LHCN-M2 (cell line): ENCODE measurements at regions not wholly inside any gene's neighbourhood (a gene's known extent, or its start where the extent isn't known, plus 50 kb on each side); places are given as distances from the start of the nearest gene placed in this dataset.

Experiments
- DNase-seq: peaks from one replicate; pipeline ENCODE4 v3.0.0-alpha.2; 2012; ENCODE audit warnings: low read depth

- no peak for DNase-seq
These were observed 323.2 kb upstream of the NOCT start for GRCh38 chr4:138692411-138692810.

- no peak for DNase-seq
These were observed 326.0 kb upstream of the NOCT start for GRCh38 chr4:138689593-138689992.

- no peak for DNase-seq
These were observed 326.4 kb upstream of the NOCT start for GRCh38 chr4:138689187-138689586.

- no peak for DNase-seq
These were observed 327.0 kb upstream of the NOCT start for GRCh38 chr4:138688408-138689085.

- no peak for DNase-seq
These were observed 329.3 kb upstream of the NOCT start for GRCh38 chr4:138686106-138686835.

GRCh38 chr4:138685316-138685715 is 330.3 kb upstream of the NOCT start:
- no peak for DNase-seq

GRCh38 chr4:138680989-138681604 is 334.5 kb upstream of the NOCT start:
- peak; percentile 68 for DNase-seq

GRCh38 chr4:138680256-138680655 is 335.3 kb upstream of the NOCT start:
- DNase-seq = peak; percentile 10

GRCh38 chr4:138678985-138679746 is 336.4 kb upstream of the NOCT start:
- no peak for DNase-seq

- no peak for DNase-seq
These were observed 337.8 kb upstream of the NOCT start for GRCh38 chr4:138677748-138678147.

GRCh38 chr4:138677212-138677611 is 338.4 kb upstream of the NOCT start:
- DNase-seq = no peak

GRCh38 chr4:138675685-138676084 is 339.9 kb upstream of the NOCT start:
- no peak for DNase-seq

- DNase-seq = no peak
These were observed 341.4 kb upstream of the NOCT start for GRCh38 chr4:138674209-138674608.

GRCh38 chr4:138673053-138673452 is 342.5 kb upstream of the NOCT start:
- DNase-seq = no peak

- DNase-seq = no peak
These were observed 343.1 kb upstream of the NOCT start for GRCh38 chr4:138672393-138672976.

GRCh38 chr4:138671606-138672084 is 343.9 kb upstream of the NOCT start:
- no peak for DNase-seq

- DNase-seq = no peak
These were observed 344.5 kb upstream of the NOCT start for GRCh38 chr4:138671106-138671505.

- no peak for DNase-seq
These were observed 344.9 kb upstream of the NOCT start for GRCh38 chr4:138670681-138671080.

GRCh38 chr4:138669479-138670315 is 345.9 kb upstream of the NOCT start:
- peak; percentile 43 for DNase-seq

- no peak for DNase-seq
These were observed 347.3 kb upstream of the NOCT start for GRCh38 chr4:138668309-138668708.

GRCh38 chr4:138666366-138666765 is 349.2 kb upstream of the NOCT start:
- no peak for DNase-seq
